ENCODE measurements at regions not wholly inside any gene's neighbourhood (a gene's known extent, or its start where the extent isn't known, plus 50 kb on each side); places are given as distances from the start of the nearest gene placed in this dataset.
"Not testable (repeated sequence)": the region's sequence is repeated elsewhere in the genome, so short reads cannot be mapped to it uniquely, and the experiment has no call there.

- DNase-seq (ENCODE audit: low spot score) = peak; percentile 64
Observed at GRCh38 chr16:29234536-29235275, 171.8 kb downstream of the NPIPB11 start.

DNA sequence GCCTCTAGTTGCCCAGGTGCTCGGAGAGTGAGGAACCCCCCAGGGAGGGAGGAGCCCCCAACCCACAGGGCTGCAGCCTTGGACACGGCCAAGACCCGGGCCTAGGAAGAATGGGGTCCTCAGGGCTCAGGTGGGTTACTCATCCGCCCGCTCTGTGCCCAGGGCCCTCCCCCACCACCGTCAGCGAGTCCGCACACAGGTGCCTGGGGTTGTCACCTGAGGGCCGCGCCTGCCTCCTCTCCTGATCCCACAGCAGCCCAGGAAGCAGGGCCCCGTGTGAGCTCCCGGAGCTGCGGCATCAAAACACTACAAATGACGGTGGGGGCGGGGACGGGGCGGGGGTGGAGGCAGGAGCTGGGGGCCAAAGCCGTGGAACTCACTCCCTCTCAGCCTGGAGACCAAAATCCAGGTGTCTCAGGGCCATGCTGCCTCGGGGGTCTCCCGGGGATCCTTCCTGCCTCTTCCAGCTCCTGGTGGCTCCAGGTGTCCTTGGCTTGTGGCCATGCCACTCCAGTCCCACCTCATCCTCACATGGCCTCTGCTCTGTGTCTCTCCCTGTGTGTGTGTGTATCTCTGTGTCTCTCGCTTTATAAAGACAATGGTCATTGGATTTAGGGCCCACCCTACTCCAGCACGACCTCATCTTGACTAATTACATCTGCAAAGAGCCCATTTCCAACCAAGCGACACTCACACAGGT, 172.7 kb downstream of the NPIPB11 start:
- DNase-seq (ENCODE audit: low spot score) = peak; percentile 40

GRCh38 chr16:29232811-29233704, 173.5 kb downstream of the NPIPB11 start:
- peak; percentile 60 for DNase-seq (ENCODE audit: low spot score)

- DNase-seq (ENCODE audit: low spot score) = peak; percentile 26
Observed at GRCh38 chr16:29232160-29232705, 174.3 kb downstream of the NPIPB11 start.

DNA sequence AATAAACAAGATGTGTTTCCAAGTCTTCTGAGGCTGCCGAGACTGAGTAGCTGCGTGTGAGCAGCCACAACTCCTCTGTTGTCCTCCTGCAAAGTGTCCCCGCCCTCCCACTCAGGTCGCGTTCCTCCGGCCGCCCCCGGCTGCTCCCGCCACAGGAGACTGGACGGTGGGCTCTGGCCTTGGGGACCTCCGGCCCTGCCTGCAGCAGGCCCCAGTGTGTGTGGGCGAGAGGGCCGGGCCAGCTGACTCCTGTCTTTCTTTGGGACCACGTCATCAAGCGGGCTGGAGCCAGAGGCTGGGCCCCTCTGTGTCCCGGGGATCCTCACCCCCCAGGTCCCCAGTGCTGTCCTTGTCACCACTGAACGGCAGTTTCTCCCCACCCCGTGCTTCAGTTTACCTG, 175.3 kb downstream of the NPIPB11 start:
- peak; percentile 62 for DNase-seq (ENCODE audit: low spot score)

DNA sequence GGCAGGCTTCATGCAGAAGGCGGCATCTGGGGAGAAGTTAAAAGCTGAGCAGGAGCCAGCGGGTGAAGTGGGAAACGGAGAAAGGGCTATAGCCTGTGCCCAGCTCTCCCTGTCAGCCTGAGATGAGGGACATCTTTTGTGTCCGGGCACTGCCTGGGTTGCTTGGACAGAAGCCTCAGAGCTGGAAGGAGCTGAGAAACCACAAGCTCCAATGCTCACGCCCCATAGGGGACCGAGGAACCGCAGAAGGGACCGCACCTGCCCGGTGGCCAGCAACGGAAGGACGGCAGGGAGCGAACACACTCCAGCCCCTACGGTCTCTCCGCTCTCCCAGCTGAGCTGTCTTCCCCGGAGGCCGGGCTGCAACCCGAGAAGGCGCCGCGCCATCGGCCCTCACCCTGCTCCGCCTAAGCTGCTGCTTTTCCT, 175.8 kb downstream of the NPIPB11 start:
- peak; percentile 66 for DNase-seq (ENCODE audit: low spot score)

GRCh38 chr16:29230006-29230668, 176.4 kb downstream of the NPIPB11 start:
- peak; percentile 62 for DNase-seq (ENCODE audit: low spot score)

- not testable (repeated sequence) for DNase-seq (ENCODE audit: low spot score)
Observed at GRCh38 chr16:29229616-29230005, 176.9 kb downstream of the NPIPB11 start.

- not testable (repeated sequence) for DNase-seq (ENCODE audit: low spot score)
Observed at GRCh38 chr16:29228664-29229611, 177.6 kb downstream of the NPIPB11 start.

- peak; percentile 68 for DNase-seq (ENCODE audit: low spot score)
Observed at GRCh38 chr16:29227751-29228663, 178.5 kb downstream of the NPIPB11 start.

DNA sequence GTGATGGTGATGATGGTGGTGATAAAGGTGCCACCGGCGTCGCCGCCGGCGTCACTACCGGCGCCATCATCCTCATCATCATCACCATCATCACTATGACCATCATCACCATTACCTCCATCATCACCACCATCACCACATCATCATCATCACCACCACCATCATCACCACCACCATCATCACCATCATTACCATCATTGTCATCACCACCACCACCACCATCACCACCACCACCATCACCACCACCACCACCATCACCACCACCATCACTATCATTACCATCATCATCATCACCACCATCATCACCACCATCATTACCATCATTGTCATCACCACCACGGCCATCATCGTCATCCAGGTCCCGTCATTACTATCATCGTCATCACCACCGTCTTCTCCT, 179.7 kb downstream of the NPIPB11 start:
- DNase-seq (ENCODE audit: low spot score) = no peak

DNA sequence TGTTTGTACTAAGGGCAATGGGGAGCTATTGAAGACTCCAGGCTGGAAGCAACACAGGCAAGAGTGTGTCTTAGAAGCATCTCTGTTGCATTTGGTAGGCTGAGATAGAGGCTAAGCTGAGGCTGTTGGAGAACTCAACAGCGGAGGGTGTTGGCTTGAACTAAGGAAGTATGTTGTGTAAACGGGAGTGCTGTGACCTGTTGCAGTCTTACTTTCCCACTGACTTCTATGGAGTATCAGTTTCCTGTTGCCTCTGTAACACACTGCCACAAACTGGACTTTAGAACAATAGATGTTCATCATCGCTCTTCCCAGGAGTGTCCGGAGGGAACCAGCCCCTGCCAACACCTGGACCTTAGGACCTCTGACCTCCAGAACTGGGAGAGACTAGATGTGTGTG, 181.8 kb downstream of the NPIPB11 start:
- DNase-seq (ENCODE audit: low spot score) = not testable (repeated sequence)

GRCh38 chr16:29222615-29223014, 183.9 kb downstream of the NPIPB11 start:
- DNase-seq (ENCODE audit: low spot score) = peak; percentile 30

DNA sequence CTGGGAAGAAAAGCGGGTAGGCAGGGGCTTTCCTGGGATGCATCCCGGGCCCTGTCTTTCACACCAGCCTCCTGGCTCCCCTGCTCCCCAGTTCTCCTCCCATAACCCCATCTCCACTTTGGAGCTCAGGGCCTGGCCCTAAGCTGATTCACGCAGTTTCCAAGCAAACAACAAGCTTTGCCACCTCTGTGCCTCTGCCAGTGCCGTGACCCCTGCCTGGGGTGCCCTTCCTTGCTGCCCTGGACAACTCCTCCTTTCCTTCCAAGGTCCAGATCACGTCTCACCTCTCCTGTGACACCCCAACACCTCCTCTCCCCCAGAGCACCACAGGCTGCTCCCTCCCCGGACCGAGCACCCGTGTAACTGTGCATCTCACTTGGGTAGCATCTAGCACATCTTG, 184.5 kb downstream of the NPIPB11 start:
- not testable (repeated sequence) for DNase-seq (ENCODE audit: low spot score)

GRCh38 chr16:29221281-29221955, 185.1 kb downstream of the NPIPB11 start:
- DNase-seq (ENCODE audit: low spot score) = peak; percentile 61

GRCh38 chr16:29220647-29221191, 185.8 kb downstream of the NPIPB11 start:
- peak; percentile 71 for DNase-seq (ENCODE audit: low spot score)

- DNase-seq (ENCODE audit: low spot score) = peak; percentile 66
Observed at GRCh38 chr16:29219966-29220646, 186.4 kb downstream of the NPIPB11 start.

DNA sequence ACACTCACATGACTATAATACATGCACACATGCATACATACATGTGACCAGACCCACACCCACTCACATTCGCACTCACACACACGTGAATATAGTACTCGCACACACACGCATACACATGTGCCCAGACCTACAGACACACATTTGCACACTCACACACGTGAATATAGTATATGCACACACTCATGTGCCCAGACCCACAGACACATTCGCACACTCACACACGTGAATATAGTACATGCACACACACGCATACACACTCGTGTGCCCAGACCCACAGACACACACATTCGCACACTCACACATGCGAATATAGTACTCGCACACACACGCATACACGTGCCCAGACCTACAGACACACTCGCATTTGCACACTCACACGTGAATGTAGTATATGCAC, 186.9 kb downstream of the NPIPB11 start:
- peak; percentile 42 for DNase-seq (ENCODE audit: low spot score)
